GM12878 (cell line): ENCODE measurements at regions not wholly inside any gene's neighbourhood (a gene's known extent, or its start where the extent isn't known, plus 50 kb on each side); places are given as distances from the start of the nearest gene placed in this dataset.

Experiments used
- CTCF ChIP-seq, 3 experiments: IDR thresholded peaks in 2 of 3; conservative IDR thresholded peaks in 1 of 3; 2 replicates each; pipeline ENCODE4 v1.5.1; 2011; ENCODE audit warnings: low read depth in 3 of 3, low read length in 3 of 3, mild to moderate bottlenecking in 3 of 3, control low read depth in 2 of 3, moderate library complexity in 2 of 3, inconsistent platforms in 1 of 3, mixed read lengths in 1 of 3; ENCODE audit not compliant: control insufficient read depth in 2 of 3, insufficient read depth in 1 of 3; ENCODE audit errors: extremely low read depth in 1 of 3
- POLR2A ChIP-seq: IDR thresholded peaks from 2 replicates; pipeline ENCODE4 v1.6.1; 2011; ENCODE audit warnings: low read depth, mild to moderate bottlenecking, low read length
- POLR2AphosphoS5 ChIP-seq: IDR thresholded peaks from 2 replicates; pipeline ENCODE4 v1.6.1; 2011; ENCODE audit warnings: mild to moderate bottlenecking, low read length, inconsistent platforms
- TF ChIP-seq, protein P1 (sequence below): IDR thresholded peaks from 2 replicates; pipeline ENCODE4 v1.6.1; 2012; ENCODE audit warnings: mild to moderate bottlenecking, low read depth, low read length

DNA sequence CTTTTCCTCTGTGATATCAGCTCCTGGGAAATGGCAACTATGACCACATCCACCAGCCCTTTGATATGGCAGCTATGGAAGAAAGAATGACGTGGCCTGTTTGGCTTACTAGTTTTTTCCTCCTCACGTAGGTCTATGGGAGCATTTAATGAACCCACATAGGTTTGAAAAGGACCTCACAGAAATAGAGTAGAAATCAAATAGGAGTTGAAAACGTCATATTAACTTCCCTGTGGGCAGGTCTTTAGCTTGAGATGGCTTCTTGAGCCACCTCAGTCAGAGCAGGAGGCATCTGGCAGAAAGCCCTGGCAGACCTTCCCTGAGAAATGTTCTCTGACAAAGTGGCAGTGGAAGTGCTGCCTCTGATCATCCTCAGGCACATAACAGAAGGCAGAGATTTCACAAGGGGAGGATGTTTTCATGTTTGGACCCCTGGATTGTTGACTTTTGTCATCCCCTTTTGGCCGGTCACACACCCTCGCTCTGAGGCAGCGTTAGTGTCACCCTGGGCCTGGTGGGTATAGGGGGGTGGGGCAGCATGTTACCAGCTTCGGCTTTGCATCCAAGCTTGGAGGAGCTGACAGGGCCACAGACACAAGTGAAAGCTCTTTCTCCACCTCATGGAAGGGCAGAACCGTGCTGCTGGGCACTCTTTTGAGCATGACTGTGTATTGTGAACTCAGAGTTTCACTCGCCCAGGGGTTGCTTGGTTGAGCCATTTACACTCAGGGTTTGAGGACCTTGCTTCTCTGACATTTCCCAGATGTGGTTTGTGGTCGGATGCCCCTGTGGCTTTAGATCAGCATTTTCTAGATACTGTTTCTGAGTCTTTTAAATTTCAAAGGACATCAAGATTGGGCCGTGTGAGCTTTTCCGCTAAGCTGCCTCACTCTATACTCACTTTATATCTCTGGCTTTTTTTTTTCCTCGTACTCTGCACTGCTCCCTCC is 184.2 kb downstream of the STK31 start:
- no peak for TF ChIP-seq POLR2AphosphoS5
- TF ChIP-seq CTCF (IDR thresholded peaks at IDR 0.05 in 2 of 3, conservative IDR thresholded peaks at IDR 0.05 in 1 of 3; ENCODE audit: control insufficient read depth in 2 of 3, extremely low read depth in 1 of 3, insufficient read depth in 1 of 3, low read depth in 3 of 3, low read length in 3 of 3), result no peak
- TF ChIP-seq, protein P1, sequence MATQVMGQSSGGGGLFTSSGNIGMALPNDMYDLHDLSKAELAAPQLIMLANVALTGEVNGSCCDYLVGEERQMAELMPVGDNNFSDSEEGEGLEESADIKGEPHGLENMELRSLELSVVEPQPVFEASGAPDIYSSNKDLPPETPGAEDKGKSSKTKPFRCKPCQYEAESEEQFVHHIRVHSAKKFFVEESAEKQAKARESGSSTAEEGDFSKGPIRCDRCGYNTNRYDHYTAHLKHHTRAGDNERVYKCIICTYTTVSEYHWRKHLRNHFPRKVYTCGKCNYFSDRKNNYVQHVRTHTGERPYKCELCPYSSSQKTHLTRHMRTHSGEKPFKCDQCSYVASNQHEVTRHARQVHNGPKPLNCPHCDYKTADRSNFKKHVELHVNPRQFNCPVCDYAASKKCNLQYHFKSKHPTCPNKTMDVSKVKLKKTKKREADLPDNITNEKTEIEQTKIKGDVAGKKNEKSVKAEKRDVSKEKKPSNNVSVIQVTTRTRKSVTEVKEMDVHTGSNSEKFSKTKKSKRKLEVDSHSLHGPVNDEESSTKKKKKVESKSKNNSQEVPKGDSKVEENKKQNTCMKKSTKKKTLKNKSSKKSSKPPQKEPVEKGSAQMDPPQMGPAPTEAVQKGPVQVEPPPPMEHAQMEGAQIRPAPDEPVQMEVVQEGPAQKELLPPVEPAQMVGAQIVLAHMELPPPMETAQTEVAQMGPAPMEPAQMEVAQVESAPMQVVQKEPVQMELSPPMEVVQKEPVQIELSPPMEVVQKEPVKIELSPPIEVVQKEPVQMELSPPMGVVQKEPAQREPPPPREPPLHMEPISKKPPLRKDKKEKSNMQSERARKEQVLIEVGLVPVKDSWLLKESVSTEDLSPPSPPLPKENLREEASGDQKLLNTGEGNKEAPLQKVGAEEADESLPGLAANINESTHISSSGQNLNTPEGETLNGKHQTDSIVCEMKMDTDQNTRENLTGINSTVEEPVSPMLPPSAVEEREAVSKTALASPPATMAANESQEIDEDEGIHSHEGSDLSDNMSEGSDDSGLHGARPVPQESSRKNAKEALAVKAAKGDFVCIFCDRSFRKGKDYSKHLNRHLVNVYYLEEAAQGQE, result no peak
- TF ChIP-seq POLR2A, result no peak
